HG02588 (cell line): ENCODE measurements at regions not wholly inside any gene's neighbourhood (a gene's known extent, or its start where the extent isn't known, plus 50 kb on each side); places are given as distances from the start of the nearest gene placed in this dataset.
"Not testable (repeated sequence)": the region's sequence is repeated elsewhere in the genome, so short reads cannot be mapped to it uniquely, and the experiment has no call there.

Source experiments
- ATAC-seq: cut with Tn5 transposase; IDR thresholded peaks from one replicate; pipeline ENCODE4 v1.9.1; 2021; ENCODE audit warnings: mild to moderate bottlenecking, moderate library complexity; ENCODE audit not compliant: unreplicated experiment

DNA sequence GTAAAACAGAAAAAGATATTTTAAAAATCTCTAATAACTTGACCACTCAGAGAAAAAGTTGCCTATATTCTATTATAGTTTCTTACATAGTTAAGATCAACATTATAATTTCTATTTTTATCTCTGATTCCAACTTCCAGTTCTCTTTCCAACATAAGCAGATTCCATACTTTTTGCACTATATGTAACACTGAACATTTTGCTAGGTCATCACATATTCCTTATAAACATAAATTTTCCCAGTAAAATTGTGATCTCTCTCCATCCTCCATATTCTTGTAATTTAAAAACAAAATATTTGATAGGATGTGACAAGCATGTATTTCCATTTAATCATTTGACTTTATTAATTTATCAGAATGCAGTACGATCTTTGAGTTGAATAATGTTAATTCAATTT, 170.4 kb upstream of the THSD7A start:
- ATAC-seq = no peak

DNA sequence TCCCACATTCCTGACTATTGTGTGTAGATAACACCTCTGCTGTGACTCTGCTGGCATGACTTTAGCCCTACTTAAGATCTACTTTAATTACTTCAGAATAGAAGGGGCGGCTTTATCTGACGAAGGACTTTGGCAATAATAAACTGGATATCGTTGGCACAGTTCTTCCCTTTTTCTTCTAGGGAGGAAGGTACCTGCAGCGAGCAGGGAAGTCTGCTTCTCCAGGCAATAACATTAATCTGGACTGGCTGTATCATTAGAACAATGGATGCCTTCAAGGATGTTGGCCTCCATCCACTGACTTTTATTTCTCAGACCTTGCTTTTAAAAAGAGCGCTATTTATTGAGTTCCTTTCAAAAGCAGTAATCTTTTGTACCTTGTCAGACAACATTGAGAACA, 172.6 kb upstream of the THSD7A start:
- no peak for ATAC-seq

DNA sequence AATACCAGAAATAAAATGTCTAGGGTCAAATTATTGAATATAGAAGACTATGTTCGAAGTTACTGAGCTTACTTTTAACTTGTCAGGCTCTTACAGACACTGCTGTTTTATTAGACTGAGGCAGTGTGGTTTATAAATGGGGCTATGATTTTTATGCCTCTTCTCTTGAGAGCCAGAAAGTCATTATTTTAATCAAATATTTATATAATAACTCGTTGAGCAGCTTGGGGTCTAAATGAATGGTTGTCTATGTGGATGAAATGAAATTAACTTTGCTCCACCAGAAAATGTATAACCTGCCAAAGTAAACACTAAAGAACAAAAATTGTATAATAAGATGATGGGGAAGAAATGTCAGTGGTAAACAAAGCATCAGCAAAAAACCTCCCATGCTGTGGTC, 175.6 kb upstream of the THSD7A start:
- no peak for ATAC-seq

DNA sequence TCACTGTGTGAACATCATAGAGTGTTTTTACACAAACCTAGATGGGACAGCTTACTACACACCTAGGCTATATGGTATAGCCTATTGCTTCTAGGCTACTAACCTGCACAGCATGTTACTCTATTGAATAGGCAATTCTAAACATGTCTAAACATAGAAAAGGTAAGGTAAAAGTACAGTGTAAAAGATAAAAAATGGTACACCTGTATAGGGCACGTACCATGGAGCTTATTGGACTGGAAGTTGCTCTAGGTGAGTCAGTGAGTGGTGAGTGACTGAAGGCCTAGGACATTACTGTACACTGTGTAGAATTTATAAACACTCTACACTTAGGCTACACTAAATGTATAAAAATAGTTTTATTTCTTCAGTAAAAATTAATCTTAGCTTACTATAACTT, 182.0 kb upstream of the THSD7A start:
- ATAC-seq = no peak

DNA sequence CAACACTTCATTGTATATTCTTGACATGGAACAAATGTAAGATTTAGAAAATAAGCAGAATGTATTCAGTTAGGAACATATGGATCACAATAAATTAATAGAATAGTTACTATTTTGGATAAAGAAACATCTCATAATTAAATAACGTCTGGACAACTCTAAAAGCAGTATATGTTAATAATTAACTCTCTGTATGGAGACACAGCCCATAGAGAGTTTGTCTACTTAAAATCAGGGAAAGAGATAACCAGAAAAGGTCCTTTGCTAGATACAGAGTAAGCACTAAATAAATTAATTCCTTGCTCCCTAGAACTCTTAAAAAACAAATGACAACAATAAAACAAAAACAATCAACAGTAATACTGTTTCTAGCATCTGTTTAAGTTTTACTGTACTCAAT, 184.4 kb upstream of the THSD7A start:
- ATAC-seq = no peak

DNA sequence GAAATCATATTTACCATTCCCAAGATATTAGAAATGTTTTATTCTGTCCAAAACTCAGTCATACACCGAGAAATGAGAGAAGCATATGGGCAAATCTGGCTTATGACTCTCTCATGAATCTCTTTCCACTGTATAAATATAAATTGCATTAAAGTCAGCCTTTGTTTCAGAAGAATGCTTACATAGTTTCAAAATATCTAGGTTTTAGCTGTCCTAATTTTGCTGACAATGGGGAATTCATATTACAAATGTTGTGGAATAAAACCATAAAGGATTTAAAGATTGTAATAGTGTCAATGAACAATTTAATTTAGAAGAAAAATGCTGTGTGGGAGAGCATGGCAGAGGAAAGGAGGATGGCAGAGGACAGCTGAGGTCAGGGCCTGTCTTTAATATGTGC, 185.0 kb upstream of the THSD7A start:
- ATAC-seq = no peak

DNA sequence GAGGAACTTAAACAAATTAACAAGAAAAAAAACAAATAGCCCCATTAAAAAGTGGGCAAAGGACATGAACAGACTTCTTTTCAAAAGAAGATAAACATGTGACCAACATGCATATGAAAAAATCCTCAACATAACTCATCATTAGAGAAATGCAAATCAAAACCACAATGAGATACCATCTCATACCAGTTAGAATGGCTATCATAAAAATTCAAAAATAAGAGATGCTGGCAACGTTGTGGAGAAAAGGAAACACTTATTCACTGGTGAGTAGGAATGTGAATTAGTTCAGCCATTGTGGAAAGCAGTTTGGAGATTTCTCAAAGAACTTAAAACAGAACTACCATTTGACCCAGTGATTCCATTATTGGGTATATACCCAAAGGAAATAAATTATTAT, 189.1 kb upstream of the TMEM106B start:
- not testable (repeated sequence) for ATAC-seq

DNA sequence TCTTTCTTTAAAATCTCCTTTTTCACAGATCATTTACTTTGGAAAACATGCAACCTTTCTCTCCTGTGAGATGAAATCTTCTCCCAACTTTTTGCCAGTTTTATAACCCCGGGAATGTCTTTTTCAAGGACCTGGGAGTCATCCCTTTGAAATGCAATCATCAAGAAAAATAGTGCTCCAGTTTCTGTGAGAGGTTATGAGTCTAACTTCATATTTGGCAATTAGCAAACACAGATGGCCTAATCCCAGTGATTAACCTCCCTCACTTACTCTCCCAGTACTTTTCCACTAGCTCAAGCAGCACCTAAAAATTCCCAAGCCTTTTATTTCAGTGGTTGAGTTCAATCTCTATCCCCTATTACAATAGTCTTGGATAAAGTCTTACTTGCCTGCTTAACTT, 185.8 kb upstream of the TMEM106B start:
- ATAC-seq = no peak

DNA sequence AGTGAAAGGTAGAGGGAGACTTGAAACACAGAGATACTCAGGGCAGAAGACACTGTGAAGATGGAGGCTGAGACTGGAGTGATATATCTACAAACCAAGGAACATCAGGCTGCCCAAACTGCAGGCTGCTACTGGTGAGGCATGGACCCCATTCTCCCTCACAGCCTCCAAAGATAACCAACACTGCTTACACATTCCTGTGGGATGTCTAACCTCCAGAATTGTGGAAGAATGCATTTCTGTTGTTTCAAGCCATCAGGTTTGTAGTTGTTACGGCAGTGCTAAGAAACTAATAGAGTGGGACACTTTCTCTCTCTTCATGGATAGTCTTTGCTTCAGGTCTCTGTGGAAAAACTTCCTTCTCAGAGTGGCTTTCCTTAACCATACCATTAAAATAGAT, 182.6 kb upstream of the TMEM106B start:
- no peak for ATAC-seq

DNA sequence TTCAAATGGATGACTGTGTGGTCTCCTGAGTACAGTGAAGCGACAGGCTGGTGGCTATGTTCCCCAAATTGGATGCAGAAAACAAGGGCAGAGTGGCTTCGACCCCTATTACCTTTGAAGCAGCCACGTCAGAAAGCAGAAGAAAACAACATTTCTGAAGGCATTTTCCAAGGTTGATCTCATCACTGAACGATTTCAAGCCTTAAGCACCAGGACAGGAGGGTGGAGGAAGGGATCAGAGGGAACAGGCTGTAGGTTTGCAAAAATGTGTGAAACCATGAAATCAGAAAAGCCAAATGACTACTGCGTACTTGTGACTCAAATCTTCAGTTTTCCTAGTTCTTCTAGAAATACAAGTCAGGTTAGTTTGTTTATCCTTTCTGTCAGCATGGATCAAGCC, 181.0 kb upstream of the TMEM106B start:
- ATAC-seq = no peak

DNA sequence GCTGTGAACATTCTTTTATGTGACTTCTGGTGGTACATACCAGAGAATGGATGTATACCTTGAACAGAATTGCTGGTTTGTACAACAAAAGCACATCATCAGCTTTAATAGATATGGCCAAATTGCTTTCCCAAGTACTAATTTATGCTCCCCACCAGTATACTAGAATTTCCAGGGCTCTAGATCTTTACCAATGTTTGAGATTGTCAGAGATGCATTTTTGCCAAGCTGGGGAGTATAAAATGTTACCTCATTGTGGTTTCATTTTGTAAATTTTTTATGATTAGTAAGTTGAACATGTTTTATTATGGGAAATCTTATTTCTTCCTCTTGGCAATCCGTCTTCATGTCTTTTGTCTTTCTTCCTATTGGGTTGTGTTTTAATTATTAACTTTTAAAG, 179.9 kb upstream of the TMEM106B start:
- ATAC-seq = no peak

DNA sequence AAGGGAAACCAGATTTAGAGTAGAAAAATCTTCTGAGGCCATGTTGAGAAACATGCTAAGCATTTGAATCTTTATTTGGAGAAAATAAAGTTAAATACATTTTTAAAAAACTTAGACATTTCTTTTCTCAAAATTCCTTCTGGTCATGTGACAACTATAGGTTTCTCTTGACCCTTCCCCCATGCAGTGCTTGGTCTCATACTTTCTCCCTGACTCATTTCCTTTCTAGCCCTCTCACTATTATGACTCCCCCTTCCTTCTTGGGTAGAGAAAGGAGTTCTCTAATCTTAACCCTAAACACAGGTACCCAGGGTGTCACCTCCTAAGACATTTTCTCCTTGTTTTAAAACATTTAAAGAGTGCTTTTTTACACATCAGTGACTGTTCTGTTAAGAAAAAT, 179.5 kb upstream of the TMEM106B start:
- ATAC-seq = no peak

DNA sequence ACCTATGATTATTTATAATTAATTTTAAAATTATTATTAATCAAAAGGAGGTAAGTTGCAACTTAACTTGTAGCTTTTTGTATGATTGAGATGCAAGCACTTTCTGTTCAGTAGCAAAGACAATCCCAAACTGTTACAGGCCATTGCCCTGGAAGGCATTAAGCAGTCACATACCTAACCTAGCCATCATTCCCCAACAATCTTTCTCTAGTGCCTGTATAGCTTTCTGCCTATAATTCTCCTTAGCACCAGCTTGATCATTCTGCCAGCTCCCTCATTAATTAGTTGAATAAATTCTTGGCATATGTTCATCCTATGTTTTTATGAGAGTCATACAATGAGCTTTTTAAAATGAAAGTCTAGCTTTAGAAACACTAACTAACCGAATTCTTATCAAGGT, 178.9 kb upstream of the TMEM106B start:
- ATAC-seq = no peak

DNA sequence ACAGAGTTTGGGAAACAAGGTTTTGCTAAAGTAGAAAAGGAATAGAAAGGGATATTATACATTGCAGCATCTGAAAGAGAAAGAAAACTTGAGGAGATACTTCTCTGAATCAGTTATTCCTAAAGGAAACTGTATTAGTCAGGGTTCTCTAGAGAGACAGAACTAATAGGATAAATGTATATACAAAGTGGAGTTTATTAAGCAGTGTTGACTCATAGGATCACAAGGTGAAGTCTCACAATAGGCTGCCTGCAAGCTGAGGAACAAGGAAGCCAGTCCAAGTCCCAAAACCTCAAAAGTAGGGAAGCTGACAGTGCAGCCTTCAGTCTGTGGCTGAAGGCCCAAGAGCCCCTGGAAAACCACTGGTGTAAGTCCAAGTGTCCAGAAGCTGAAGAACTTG, 167.6 kb upstream of the TMEM106B start:
- not testable (repeated sequence) for ATAC-seq

DNA sequence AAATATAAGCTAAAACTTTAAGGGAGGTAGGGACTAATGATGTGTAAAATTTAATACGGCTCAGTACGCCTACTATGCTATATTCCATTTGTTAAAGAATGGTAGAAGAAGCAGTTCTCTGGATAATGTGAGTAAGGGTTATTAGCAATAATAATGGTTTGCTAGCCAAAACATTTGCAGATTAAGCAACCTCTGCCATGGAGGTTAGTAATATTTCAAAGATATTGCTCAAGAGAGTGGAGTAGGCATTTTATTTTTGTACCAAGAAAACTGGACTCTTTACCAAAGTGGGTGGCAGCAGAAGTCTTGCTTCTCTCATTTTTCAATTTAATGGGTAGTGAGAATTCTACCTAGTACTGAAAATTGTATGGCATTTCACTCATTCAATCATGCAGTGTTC, 158.9 kb upstream of the TMEM106B start:
- no peak for ATAC-seq

DNA sequence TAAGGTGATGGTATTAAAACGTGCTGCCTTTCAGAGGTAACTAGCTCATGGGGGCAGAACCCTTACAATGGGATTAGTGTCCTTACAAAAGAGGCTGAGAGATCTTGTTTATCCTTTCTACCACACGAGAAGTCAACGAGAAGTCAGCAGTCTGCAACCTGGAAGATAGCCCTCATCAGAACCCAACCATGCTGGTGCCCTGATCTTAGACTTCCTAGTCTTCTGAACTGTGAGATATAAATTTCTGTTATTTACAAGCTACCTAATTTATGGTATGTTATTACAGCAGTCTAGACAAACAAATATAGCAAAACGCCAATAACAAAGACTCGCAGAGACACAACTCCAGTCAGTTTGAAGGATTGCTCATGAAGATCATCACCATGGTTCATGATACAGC, 157.5 kb upstream of the TMEM106B start:
- ATAC-seq = no peak

DNA sequence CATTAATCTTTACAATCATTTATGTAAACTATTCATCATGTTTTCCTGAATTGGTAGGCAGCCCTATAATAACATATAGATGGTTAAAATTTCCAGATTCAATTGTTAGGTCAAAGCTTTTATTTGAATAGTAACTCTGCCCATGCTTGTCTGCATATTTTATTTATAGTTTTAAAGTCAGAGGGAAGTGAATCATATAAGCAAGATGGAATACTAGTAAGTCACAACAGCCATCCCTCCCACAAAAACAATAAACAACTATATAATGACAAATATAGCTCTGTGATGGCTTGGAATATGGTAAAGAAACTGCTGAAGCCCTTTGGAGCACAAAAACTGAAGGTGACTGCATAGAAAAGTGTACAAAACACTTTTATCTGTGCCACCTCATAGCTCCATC, 156.3 kb upstream of the TMEM106B start:
- ATAC-seq = no peak

DNA sequence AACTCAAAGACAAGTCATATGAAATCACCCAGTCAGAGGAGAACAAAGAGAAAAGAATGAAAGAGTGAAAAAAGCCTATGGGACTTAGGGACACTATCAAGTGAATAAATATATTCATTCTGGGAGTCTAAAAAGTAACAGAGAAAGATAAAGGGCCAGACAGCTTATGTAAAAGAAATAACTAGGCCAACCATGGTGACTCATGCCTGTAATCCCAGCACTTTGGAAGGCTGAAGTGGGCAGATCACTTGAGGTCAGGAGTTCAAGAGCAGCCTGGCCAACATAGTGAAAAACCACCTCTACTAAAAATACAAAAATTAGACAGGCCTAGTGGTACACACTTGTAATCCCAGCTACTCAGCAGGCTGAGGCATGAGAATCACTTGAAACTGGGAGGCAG, 154.7 kb upstream of the TMEM106B start:
- no peak for ATAC-seq

DNA sequence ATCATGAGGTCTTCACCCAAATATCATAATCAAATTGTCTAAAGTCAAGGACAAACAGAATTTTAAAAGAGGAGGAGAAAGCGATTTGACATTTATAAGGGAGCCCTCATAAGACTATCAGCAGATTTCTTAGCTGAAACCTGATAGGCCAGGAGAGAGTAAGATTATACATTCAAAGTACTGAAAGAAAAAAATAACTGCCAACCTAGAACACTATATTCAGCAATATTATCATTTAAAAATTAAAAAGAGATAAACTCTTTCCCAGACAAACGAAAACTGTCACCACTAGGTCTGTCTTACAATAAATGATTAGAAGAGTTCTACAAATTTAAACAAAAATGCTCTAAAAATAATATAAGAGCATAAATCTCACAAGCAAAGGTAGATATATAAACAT, 154.1 kb upstream of the TMEM106B start:
- no peak for ATAC-seq

DNA sequence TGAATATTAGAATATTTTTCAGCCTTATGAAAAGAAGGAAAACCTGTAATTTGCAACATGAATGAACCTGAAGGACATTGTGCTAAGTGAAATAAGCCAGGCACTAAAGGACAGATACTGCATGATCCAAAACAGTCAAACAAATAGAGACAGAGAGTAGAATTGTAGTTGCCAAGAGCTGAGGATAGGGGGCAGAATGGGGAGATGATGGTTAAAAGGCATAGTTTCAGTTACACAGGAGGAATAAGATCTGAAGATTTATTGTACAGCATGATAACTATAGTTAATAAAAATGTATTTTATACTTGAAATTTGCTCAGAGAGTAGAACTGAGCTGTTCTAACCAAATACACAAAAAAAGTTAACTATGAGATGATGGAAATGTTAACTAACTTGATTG, 149.0 kb upstream of the TMEM106B start:
- no peak for ATAC-seq

DNA sequence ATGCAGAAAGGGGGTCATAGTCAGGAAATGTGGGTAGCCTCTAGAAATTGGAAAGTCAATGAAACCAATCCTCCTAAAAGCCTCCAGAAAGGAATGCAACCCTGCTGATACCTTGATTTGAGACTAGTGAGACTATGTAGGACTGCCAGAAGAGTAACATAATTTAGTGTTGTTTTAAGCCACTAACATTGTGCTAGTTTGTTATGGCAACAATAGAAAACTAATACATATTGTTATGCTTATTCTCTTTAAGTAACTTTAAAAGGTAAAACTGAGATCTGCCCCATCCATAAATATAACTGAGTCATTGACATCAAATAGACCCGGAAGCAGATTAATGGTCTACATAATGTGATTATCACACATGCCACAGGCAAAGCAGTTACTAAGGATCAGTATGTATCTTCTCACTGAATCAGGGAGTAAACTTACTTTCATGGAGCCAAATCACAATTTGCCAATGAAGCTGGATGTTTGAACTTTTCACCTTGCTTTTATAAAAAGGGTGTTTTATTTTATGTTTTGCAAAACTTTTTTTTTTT, 146.4 kb upstream of the TMEM106B start:
- no peak for ATAC-seq

DNA sequence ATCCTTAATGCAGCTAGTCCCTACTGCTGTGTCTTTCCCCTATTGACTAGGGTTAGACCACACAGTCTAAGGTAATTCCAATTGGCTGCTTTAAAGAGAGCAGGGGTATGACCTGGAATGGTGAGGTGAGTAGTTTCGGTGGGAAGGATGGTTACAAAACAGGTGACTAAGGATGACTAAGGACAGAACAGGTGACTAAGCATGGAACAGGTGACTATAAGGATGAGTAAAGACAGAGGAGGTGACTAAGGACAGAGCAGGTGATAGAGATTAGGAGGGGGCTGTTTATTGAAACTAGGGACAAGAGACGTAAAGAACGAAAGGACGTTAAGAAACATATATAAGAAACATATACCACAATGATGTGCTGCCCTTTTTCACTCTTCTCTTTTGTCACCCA, 145.1 kb upstream of the TMEM106B start:
- no peak for ATAC-seq

DNA sequence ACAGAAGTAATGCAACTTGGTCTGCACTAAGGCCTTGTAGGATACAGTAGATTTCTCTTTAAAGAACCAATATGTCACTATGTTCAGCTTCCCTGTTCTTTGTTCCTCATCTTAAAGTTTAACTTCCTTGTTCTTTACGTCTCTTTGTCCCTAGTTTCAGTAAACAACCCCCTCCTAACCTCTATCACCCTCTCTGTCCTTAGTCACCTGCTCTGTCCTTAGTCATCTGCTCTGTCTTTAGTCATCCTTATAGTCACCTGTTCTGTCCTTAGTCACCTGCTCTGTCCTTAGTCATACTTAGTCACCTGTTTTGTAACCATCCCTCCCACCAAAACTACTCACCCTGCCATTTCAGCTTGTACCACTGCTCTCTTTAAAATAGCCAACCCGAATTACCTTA, 144.6 kb upstream of the TMEM106B start:
- no peak for ATAC-seq
